ENCODE measurements at regions not wholly inside any gene's neighbourhood (a gene's known extent, or its start where the extent isn't known, plus 50 kb on each side); places are given as distances from the start of the nearest gene placed in this dataset.

DNA sequence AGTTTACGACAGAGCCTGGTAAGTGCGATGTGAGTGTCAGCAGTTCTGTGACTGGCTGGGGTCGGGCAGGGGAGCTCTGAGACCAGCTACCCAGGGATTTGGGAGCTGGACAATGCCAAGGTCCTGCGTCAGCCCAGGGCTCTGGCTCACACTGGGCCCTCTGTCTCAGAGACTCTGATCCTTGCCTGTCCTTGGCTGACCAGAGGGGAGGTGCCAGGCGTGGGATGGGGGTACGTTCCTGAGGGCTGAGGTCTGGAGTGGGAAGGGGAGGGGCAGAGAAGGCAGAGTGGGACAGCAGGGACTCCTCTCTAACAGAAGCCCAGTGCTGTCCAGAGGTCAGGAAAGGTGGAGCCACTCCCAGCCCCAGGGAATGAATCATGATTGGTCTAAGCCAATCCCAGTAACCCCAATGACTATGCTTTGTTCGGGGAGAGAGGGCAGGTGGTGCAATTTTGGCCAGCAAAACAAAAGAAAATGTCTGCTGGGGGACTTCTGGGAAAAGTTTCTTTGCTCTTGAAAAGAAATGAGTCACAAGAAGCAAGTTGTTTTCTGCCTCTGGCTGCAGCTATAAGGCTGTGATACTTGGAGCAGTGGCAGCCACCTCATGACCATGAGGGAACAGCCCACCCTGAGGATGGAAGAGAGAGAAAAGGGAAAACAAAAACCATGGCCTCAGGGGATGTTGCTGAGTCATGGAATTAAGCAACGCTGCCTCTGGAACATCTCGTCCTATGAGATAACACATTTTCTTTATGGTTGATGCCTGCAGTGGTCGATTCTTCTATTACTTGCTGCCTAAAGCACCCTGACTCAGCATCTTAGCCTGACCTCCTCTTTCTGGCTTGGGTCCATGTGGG, 108.3 kb downstream of the CHST1 start:
- TF ChIP-seq, protein P1, sequence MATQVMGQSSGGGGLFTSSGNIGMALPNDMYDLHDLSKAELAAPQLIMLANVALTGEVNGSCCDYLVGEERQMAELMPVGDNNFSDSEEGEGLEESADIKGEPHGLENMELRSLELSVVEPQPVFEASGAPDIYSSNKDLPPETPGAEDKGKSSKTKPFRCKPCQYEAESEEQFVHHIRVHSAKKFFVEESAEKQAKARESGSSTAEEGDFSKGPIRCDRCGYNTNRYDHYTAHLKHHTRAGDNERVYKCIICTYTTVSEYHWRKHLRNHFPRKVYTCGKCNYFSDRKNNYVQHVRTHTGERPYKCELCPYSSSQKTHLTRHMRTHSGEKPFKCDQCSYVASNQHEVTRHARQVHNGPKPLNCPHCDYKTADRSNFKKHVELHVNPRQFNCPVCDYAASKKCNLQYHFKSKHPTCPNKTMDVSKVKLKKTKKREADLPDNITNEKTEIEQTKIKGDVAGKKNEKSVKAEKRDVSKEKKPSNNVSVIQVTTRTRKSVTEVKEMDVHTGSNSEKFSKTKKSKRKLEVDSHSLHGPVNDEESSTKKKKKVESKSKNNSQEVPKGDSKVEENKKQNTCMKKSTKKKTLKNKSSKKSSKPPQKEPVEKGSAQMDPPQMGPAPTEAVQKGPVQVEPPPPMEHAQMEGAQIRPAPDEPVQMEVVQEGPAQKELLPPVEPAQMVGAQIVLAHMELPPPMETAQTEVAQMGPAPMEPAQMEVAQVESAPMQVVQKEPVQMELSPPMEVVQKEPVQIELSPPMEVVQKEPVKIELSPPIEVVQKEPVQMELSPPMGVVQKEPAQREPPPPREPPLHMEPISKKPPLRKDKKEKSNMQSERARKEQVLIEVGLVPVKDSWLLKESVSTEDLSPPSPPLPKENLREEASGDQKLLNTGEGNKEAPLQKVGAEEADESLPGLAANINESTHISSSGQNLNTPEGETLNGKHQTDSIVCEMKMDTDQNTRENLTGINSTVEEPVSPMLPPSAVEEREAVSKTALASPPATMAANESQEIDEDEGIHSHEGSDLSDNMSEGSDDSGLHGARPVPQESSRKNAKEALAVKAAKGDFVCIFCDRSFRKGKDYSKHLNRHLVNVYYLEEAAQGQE (IDR thresholded peaks at IDR 0.05; ENCODE audit: low read depth): no peak
- TF ChIP-seq CEBPB (IDR thresholded peaks at IDR 0.05): no peak
- no peak for TF ChIP-seq RAD21 (IDR thresholded peaks at IDR 0.05; ENCODE audit: low read depth)
- TF ChIP-seq, protein P2, sequence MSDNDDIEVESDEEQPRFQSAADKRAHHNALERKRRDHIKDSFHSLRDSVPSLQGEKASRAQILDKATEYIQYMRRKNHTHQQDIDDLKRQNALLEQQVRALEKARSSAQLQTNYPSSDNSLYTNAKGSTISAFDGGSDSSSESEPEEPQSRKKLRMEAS (IDR thresholded peaks at IDR 0.05): no peak
- TF ChIP-seq YY1 (IDR thresholded peaks at IDR 0.05; ENCODE audit: low read depth): no peak
- TF ChIP-seq ZBTB7A (IDR thresholded peaks at IDR 0.05; ENCODE audit: low read depth): no peak
- no peak for TF ChIP-seq EGR1 (IDR thresholded peaks at IDR 0.05)
- TF ChIP-seq EP300 (IDR thresholded peaks at IDR 0.05; ENCODE audit: borderline replicate concordance): no peak

All from Ishikawa (cell line).